Esophagus (tissue), 2 donors: ENCODE measurements at regions not wholly inside any gene's neighbourhood (a gene's known extent, or its start where the extent isn't known, plus 50 kb on each side); places are given as distances from the start of the nearest gene placed in this dataset.

ENCODE experiments used
- H3K27ac ChIP-seq, 2 donors: one replicate each; pipeline ENCODE4 v1.5.1; 2013; ENCODE audit warnings: low read depth in 2 of 2, mild to moderate bottlenecking in 2 of 2, inconsistent platforms in 1 of 2, low read length in 1 of 2, moderate library complexity in 1 of 2
- H3K27me3 ChIP-seq, 2 donors: one replicate each; pipeline ENCODE4 v1.6.1; 2013; ENCODE audit warnings: low read length in 2 of 2, control low read depth in 1 of 2, mild to moderate bottlenecking in 1 of 2; ENCODE audit not compliant: insufficient read depth in 2 of 2, control insufficient read depth in 1 of 2
- H3K36me3 ChIP-seq, 2 donors: one replicate each; pipeline ENCODE4 v1.6.1; 2013; ENCODE audit warnings: low read length in 1 of 2; ENCODE audit not compliant: control insufficient read depth in 2 of 2, insufficient read depth in 2 of 2
- H3K4me1 ChIP-seq, 2 donors: one replicate each; pipeline ENCODE4 v1.6.1; 2013; ENCODE audit warnings: low read length in 1 of 2; ENCODE audit not compliant: control insufficient read depth in 2 of 2, insufficient read depth in 2 of 2
- H3K4me3 ChIP-seq, 2 donors: one replicate each; pipeline ENCODE4 v1.5.1; 2013; ENCODE audit warnings: low read length in 2 of 2, mild to moderate bottlenecking in 2 of 2, low read depth in 1 of 2, moderate library complexity in 1 of 2
- H3K9me3 ChIP-seq, 2 donors: one replicate each; pipeline ENCODE4 v1.6.1; 2013; ENCODE audit warnings: mild to moderate bottlenecking in 2 of 2, low read depth in 1 of 2, low read length in 1 of 2, moderate library complexity in 1 of 2; ENCODE audit not compliant: control insufficient read depth in 2 of 2, insufficient read depth in 1 of 2
- WGBS, 2 donors: extraction: QIAGEN DNeasy Blood & Tissue Kit; methylation state at CpG; one replicate each; pipeline ENCODE4 v1.1.7; 2013; 5-methylcytosine and 5-hydroxymethylcytosine counted together
- donor health status: healthy with polysubstance abuse.
- donor health status: Bipolar disorder and iron deficiency.

DNA sequence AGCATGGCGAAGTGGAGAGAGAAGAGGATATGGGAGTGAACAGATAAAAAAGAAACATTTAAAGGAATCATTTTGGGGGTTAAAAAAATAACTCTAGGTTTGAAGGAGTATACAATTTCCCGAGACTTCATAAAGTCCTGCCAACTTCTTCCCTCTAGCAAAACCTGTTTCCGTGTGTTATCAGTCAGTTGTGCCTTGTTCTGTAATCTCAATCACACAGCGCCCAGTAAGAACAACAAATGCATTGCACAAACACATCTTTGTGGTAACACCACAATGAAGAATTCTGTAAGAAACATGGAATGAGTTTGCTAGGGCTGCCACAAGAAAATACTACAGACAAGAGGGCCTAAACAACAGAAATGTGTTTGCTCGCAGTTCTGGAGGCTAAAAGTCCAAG, 144.7 kb upstream of the FUT8 start:
- Histone ChIP-seq H3K4me1 (no peaks in the 10 kb centered on the region), H3K4me3 (no peak overlapping the region), H3K27me3 (no peaks in the 10 kb centered on the region), H3K9me3 (no peaks in the 10 kb centered on the region), H3K36me3 (no peaks in the 10 kb centered on the region), H3K27ac (no peak overlapping the region)
- WGBS, 2 donors: 73 to 82% methylated on average over 5 of the region's 5 CpGs

DNA sequence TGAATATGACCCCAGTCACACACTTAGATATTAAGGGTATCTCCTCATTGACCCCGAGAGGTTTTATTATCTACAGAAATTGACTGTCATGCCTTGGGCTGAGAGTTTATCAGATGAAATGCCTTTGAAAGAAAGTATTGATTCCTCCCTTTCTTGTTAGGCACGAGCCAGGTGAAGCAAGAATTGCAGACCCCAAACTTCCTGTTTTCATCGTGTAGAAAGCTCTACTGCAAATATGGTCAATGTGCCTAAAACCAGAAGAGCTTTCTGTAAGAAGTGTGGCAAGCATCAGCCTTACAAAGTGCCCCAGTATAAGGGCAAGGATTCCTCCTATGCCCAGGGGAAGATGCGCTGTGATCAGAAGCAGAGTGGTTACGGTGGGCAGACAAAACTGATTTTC, 143.9 kb upstream of the FUT8 start:
- Histone ChIP-seq H3K27ac (no peak overlapping the region), H3K36me3 (no peaks in the 10 kb centered on the region)
- WGBS, 2 donors: 76 to 90% methylated on average over 5 of the region's 5 CpGs

DNA sequence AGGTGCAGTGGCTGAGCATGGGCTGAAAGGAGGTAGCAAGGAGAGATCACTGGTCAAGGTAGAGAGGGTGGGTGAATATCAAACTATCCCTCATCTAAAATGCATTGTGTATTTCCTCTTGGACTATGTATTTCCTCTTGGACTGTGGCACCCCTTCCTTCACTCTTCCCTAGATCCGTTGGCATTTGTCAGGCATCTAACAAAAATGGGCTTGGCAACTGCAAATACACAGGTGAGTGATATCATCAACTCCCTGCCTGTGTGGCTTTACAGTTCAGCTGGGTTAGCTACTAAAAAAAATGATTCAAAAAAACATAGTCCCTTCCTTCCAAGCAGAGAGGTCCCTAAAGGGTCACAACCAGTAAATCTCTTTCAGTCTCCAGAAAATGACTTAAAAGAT, 142.8 kb upstream of the FUT8 start:
- H3K9me3 ChIP-seq: no peaks in the 10 kb centered on the region
- H3K4me3 ChIP-seq: no peak overlapping the region
- 50 to 73% methylated on average over 1 of the region's 1 CpG for WGBS, 2 donors
- no peaks in the 10 kb centered on the region for H3K36me3 ChIP-seq
- no peak overlapping the region for H3K27ac ChIP-seq
- no peaks in the 10 kb centered on the region for H3K27me3 ChIP-seq
- no peaks in the 10 kb centered on the region for H3K4me1 ChIP-seq

More for the DNA sequence above, 143.9 kb upstream of the FUT8 start:
- H3K9me3 ChIP-seq: no peaks in the 10 kb centered on the region
- H3K27me3 ChIP-seq: no peaks in the 10 kb centered on the region
- no peak overlapping the region for H3K4me3 ChIP-seq
- H3K4me1 ChIP-seq: no peaks in the 10 kb centered on the region

DNA sequence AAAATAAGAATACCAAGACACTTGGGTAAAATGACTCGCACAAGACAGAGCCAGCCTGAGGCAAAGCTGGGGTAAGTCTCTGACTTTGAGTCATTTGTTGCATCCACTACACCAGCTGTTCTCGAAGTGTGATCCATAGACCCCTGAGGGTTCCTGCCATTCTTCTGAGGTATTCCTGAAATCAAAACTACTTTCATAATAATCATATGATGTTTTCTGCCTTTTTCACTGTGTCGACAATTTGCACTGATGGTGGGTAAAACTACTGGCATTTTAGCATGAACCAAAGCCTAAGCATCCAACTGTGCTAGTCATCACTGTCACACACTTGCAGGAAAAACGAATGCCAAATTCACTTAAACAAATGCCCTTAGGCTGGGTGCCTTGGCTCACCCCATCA, 135.5 kb upstream of the FUT8 start:
- no peaks in the 10 kb centered on the region for H3K27me3 ChIP-seq
- H3K9me3 ChIP-seq: peaks cover 0 to 5% of the 10 kb centered on the region in 2 donors
- H3K27ac ChIP-seq: no peak overlapping the region
- H3K4me3 ChIP-seq: no peak overlapping the region
- no peaks in the 10 kb centered on the region for H3K36me3 ChIP-seq
- no peaks in the 10 kb centered on the region for H3K4me1 ChIP-seq
- WGBS, 2 donors: 64 to 79% methylated on average over 4 of the region's 4 CpGs

DNA sequence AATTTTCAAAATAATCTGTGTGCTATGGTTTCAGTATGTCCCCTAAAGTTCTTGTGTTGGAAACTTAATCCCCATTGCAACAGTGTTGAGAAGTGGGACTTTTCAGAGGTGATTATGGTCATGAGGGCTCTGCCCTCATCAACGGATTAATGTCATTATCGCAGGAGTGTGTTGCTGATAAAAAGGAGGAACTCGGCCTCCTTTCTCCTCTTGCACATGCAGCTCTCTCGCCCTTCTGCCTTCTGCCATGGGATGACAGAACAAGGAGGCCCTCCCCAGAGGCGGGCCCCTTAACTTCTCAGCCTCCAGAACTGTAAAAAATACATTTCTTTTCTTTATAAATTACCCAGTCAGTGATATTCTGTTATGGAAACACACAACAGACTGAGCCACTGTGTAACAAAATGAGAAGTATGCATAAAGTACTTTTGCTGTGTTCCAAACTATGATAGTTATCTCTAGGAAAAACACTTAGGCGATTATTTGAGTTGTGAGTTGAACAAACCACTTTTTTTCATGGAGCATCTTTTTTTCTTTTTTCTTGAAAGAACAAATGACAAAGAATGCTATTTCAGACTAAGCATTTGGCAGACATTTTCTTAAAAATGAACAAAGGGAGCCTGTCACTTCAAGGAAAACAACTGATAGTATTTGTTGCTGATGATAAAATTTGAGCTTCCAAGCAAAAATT, 134.8 kb upstream of the FUT8 start:
- Histone ChIP-seq H3K9me3 (peaks cover 0 to 5% of the 10 kb centered on the region in 2 donors), H3K27ac (no peak overlapping the region), H3K4me1 (peaks cover 0 to 2% of the 10 kb centered on the region in 2 donors), H3K36me3 (no peaks in the 10 kb centered on the region), H3K4me3 (no peak overlapping the region), H3K27me3 (no peaks in the 10 kb centered on the region)
- WGBS, 2 donors: 74 to 80% methylated on average over 6 of the region's 6 CpGs

DNA sequence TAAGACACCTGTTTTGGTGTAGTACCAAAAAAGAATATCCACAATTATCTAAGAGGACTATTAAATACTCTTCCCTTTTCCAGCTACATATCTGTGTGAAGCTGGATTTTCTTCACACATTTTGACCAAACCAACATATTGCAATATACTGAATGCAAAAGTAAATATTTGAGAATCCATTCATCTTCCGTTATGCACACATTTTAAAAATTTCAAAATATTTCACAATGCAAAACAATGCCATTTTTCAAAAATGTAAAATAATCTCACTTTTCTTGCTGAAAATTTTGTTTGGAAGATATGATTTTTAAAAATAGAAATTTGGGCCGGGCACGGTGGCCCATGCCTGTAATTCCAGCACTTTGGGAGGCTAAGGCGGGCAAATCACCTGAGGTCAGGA, 133.9 kb upstream of the FUT8 start:
- no peaks in the 10 kb centered on the region for H3K36me3 ChIP-seq
- H3K27me3 ChIP-seq: no peaks in the 10 kb centered on the region
- H3K9me3 ChIP-seq: peaks cover 0 to 5% of the 10 kb centered on the region in 2 donors
- 84 to 86% methylated on average over 4 of the region's 4 CpGs for WGBS, 2 donors
- no peak overlapping the region for H3K27ac ChIP-seq
- H3K4me1 ChIP-seq: peaks cover 0 to 2% of the 10 kb centered on the region in 2 donors
- H3K4me3 ChIP-seq: no peak overlapping the region

DNA sequence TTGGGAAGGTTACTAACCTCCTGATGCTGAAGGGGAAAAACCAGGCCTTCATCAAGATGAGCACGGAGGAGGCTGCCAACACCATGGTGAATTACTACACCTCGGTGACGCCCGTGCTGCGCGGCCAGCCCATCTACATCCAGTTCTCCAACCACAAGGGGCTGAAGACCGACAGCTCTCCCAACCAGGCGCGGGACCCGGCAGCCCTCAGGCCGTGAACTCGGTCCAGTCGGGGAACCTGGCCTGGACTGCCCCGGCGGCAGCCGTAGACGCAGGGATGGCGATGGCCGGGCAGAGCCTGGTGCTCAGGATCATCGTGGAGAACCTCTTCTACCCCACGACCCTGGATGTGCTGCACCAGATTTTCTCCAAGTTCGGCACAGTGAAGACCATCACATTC, 133.0 kb upstream of the FUT8 start:
- H3K9me3 ChIP-seq: peaks cover 0 to 5% of the 10 kb centered on the region in 2 donors
- no peak overlapping the region for H3K27ac ChIP-seq
- no peak overlapping the region for H3K4me3 ChIP-seq
- no peaks in the 10 kb centered on the region for H3K36me3 ChIP-seq
- no peaks in the 10 kb centered on the region for H3K27me3 ChIP-seq
- WGBS, 2 donors: 95 to 96% methylated on average over 22 of the region's 22 CpGs
- H3K4me1 ChIP-seq: peaks cover 0 to 2% of the 10 kb centered on the region in 2 donors

DNA sequence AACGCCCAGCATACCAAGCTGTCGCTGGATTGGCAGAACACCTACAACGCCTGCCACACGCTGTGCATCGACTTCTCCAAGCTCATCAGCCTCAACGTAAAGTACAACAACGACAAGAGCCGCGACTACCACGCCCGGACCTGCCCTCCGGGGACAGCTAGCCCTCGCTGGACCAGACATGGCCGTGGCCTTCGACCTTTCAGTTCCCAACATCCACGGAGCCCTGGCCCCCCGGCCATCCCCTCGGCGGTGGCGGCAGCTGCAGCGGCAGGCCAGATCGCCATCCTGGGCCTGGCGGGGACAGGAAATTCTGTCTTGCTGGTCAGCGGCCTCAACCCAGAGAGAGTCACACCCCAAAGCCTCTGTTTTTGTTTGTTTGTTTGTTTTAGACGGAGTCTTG, 132.6 kb upstream of the FUT8 start:
- no peak overlapping the region for H3K4me3 ChIP-seq
- H3K27ac ChIP-seq: no peak overlapping the region
- H3K9me3 ChIP-seq: peaks cover 0 to 5% of the 10 kb centered on the region in 2 donors
- H3K4me1 ChIP-seq: peaks cover 0 to 2% of the 10 kb centered on the region in 2 donors
- WGBS, 2 donors: 95 to 98% methylated on average over 25 of the region's 25 CpGs
- no peaks in the 10 kb centered on the region for H3K27me3 ChIP-seq
- H3K36me3 ChIP-seq: no peaks in the 10 kb centered on the region

DNA sequence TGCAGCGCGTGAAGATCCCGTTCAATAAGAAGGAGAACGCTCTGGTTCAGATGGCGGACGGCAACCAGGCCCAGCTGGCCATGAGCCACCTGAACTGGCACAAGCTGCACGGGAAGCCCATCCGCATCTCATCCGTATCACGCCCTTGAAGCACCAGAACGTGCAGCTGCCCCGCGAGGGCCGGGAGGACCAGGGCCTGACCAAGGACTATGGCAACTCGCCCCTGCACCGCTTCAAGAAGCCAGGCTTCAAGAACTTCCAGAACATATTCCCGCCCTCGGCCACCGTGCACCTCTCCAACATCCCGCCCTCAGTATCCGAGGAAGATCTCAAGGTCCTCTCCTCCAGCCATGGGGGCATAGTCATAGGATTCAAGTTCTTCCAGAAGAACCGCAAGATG, 131.9 kb upstream of the FUT8 start:
- Histone ChIP-seq H3K27me3 (no peaks in the 10 kb centered on the region), H3K36me3 (no peaks in the 10 kb centered on the region), H3K4me3 (no peak overlapping the region), H3K27ac (no peak overlapping the region), H3K4me1 (peaks cover 0 to 2% of the 10 kb centered on the region in 2 donors), H3K9me3 (peaks cover 0 to 5% of the 10 kb centered on the region in 2 donors)
- WGBS, 2 donors: 96 to 98% methylated on average over 22 of the region's 22 CpGs
